ENCODE measurements at regions not wholly inside any gene's neighbourhood (a gene's known extent, or its start where the extent isn't known, plus 50 kb on each side); places are given as distances from the start of the nearest gene placed in this dataset.
"Not testable (repeated sequence)": the region's sequence is repeated elsewhere in the genome, so short reads cannot be mapped to it uniquely, and the experiment has no call there.

DNA sequence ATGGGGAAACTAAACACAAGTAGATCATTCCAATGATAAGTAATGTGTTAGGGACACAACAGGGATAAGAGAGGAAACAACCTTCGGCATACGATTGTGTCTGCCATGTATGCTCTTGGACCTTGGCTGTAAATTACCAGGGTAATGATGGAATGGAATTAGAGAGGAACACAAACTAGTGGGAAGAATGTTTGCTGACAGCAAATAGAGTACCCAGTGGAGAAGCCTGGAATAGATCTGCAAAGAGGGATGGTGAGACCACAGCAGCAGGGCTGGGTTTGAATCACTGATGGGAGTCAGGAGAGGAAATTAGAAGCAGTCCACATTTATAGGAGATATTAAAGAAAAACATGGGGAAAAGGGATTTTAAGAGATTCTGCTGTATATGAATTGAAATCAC is 172.8 kb downstream of the LRIG3 start:
- DNase-seq (ENCODE audit: low spot score in 2 of 2) (no peak), ATAC-seq (no peak)
- no peak overlapping the region for H3K27ac Mint-ChIP-seq
- H3K36me3 Mint-ChIP-seq, result no peaks in the 10 kb centered on the region
- peaks cover 20 to 27% of the 10 kb centered on the region in 2 donors for H3K9me3 Mint-ChIP-seq

DNA sequence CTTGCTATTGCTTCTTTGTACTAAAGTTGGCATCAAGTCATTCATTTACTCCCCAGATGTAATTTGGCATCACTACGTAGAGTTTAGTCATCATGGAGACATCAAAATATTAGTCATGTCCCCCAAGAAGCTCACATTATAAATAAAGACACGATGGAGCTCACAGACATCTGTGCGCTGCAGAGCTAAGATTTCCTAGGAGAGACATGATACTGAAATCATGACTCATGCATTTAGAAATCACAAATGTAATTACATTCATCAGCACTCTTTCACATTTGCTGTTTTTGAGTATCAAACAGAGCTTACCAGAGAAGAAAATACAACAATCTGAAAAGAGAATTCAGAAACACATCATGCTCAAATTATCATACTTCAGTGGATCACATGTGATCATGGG is 169.8 kb downstream of the LRIG3 start:
- H3K36me3 Mint-ChIP-seq, result no peaks in the 10 kb centered on the region
- DNase-seq (ENCODE audit: low spot score in 2 of 2) (no peak), ATAC-seq (no peak)
- peaks cover 15 to 19% of the 10 kb centered on the region in 2 donors for H3K9me3 Mint-ChIP-seq
- no peak overlapping the region for H3K27ac Mint-ChIP-seq

DNA sequence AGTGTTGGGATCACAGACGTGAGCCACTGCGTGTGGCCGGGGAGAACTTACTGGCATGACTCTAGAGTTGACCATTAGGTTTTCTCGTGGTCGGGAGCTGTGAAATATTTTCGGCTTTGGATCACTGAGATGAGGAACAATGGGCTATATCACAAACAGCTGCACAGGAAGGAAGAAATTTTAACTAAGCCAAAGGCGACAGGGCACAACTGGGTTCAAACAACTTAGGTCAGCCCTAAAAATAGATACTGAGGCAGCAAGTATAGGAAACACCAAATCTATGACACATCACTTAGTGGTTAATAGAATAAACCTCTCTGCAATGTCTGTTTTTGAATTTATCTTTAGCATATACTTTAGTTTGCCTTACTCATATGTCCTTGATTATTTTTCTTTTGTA is 162.9 kb downstream of the LRIG3 start:
- peaks cover 4 to 9% of the 10 kb centered on the region in 2 donors for H3K9me3 Mint-ChIP-seq
- no peak for ATAC-seq

DNA sequence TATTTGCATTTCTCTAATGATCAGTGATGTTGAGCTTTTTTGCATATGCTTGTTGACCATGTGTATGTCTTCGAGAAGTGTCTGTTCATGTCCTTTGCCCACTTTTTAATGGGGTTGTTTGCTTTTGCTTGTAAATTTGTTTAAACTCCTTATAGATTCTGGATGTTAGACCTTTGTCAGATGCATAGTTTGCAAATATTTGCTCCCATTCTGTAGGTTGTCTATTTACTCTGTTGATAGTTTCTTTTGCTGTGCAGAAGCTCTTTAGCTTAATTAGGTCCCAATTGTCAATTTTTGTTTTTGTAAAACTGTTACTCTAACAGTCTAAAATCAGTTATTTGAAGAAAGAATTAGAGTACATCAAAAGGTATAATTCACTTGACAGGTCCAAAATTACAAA is 160.6 kb downstream of the LRIG3 start:
- not testable (repeated sequence) for DNase-seq (ENCODE audit: low spot score in 2 of 2); H3K36me3 Mint-ChIP-seq; H3K9me3 Mint-ChIP-seq; H3K27ac Mint-ChIP-seq; ATAC-seq

More for the DNA sequence above, 162.9 kb downstream of the LRIG3 start:
- H3K27ac Mint-ChIP-seq, result no peak overlapping the region
- no peaks in the 10 kb centered on the region for H3K36me3 Mint-ChIP-seq
- DNase-seq (ENCODE audit: low spot score in 2 of 2), result no peak

DNA sequence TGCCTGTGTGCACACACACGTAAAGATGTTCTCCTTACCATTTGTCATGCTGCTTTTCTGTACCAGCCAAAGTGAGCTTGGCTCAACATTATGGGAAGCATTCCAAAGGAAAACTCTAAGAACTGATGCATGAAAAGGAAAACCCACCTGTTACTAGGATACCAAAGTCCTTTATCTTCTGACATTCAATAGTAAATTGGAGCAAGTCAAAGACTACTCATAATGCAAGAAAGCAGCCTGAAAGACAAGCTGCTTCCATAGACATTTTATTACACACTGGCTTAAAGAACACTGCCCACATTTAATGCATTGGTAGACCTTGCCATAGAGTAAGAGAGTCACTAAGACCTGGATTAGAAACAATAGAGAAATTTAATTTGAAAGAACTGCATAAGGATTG is 159.0 kb downstream of the LRIG3 start:
- ATAC-seq (no peak), DNase-seq (ENCODE audit: low spot score in 2 of 2) (no peak)
- Mint-ChIP-seq H3K36me3 (no peaks in the 10 kb centered on the region), H3K27ac (no peak overlapping the region), H3K9me3 (peaks cover 8 to 11% of the 10 kb centered on the region in 2 donors)

DNA sequence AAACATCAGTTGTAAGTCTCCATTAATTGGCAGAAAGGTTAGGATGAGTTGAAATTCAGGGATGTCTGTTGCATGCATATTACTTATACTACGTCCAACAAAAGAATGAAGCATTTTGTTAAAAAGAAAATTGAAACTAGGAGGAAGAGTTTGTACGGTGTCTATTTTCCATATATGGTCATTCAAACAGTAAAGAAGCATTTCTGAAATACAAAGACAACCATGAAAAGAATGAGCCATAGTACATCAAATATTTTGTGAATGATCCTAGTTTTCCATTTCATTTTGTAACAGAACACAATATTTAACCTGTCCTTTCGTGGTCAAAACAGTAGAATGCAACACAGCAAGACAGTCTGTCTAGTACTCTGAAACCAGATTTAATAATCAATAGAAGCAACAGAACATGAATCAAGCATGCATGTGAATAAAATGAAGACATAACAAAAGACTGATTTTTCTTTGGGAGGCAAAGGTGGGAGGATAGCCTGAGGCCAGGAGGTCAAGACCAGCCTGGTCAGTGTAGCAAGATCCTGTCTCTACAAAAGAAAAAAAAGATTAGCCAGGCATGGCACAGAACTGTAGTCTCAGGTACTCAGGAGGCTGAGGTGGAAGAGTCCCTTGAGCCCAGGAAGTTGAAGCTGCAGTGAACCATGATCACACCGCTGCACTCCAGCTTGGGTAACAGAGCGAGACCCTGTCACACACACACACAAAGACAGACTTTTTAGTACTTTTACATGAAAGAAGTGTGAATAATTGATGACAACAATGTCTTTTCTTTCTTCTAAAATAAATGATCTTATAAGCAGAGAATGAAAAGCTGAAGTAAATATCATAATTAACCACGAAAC is 156.0 kb downstream of the LRIG3 start:
- H3K27ac Mint-ChIP-seq, result peak overlapping the region in 1 of 2 donors; percentile 18
- H3K36me3 Mint-ChIP-seq, result peaks cover 0 to 6% of the 10 kb centered on the region in 2 donors
- DNase-seq (ENCODE audit: low spot score in 2 of 2) (no peak), ATAC-seq (no peak)
- peaks cover 12 to 13% of the 10 kb centered on the region in 2 donors for H3K9me3 Mint-ChIP-seq

DNA sequence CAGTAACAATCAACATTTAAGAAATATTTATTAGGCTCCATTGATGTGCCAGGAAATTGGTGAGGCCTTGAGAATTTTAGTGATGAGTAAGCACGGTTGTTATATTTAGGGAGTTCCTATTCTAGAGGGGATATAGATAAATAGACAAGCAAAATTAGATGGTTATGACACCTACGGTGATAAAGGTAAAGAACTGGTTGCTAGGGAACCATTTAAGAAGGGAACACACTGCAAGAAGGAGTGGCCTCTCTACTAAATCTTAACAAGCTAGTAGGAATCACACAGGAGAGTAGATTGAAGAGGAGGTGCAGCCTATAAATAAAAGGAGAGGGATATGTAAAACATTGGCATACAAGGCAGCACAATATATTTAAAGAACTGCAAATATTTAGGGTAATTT is 155.2 kb downstream of the LRIG3 start:
- DNase-seq (ENCODE audit: low spot score in 2 of 2) (no peak), ATAC-seq (no peak)
- peaks cover 0 to 6% of the 10 kb centered on the region in 2 donors for H3K36me3 Mint-ChIP-seq
- H3K27ac Mint-ChIP-seq, result no peak overlapping the region
- peaks cover 13 to 14% of the 10 kb centered on the region in 2 donors for H3K9me3 Mint-ChIP-seq

DNA sequence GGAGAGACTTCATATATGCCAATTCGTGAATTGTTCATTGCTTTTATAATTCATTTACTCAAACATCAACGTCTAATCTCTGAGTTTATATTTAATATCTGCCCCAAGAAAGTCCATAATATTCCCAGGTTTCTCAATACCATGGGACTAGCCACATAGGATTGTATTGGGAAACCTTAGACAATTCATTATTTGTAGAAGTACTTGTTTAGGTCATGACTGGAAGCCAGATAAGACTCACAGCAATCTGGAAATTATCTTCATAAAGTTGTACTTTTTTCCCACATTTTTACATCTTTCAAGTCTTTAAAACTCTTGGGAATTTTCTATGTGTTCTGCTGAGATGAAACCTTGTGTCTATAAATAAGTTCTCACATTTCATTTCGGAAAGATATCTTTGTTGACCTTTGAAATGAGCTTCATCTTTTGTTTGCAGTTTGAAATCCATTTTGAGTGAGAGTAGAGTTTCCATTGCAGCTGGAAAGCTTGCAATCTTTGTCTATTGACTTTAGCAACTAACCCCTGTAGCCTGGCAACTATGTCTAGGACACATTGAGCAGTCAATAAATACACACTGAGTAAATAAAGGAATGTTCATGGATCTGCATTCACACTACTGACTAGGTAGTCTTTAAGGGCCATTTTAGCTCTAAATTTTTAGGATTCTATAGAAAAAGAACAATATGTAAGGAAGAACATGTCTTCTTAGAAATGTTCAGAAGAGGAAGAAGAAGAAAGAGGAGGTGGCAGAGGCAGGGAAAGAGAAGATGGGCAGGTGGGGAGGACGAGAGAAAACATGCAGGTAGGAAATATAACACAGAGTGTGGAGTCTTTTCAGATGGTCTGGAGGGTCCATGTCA is 154.4 kb downstream of the LRIG3 start:
- H3K27ac Mint-ChIP-seq, result no peak overlapping the region
- DNase-seq (ENCODE audit: low spot score in 2 of 2) (no peak), ATAC-seq (no peak)
- H3K9me3 Mint-ChIP-seq, result peaks cover 14 to 16% of the 10 kb centered on the region in 2 donors
- H3K36me3 Mint-ChIP-seq, result peaks cover 0 to 6% of the 10 kb centered on the region in 2 donors

DNA sequence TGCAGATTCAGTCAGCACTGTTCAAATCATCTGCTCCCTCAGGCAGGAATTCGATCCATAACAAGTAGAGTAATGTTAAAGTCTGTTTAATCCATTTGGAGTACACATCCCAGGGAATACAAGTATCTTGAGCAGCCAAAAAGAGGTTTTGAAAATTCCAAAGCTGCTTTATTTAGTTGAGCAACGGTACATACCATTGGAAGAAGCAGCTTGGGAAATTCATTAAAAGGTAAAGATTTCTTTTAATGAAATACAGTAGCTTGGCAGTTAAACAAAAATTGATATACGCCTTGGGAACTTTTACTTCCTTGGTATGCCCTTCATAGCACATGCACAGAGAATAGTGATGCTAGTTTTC is 153.8 kb downstream of the LRIG3 start:
- H3K36me3 Mint-ChIP-seq, result peaks cover 0 to 6% of the 10 kb centered on the region in 2 donors
- ATAC-seq, result no peak
- H3K9me3 Mint-ChIP-seq, result peaks cover 14 to 18% of the 10 kb centered on the region in 2 donors
- no peak overlapping the region for H3K27ac Mint-ChIP-seq
- no peak for DNase-seq (ENCODE audit: low spot score in 2 of 2)

DNA sequence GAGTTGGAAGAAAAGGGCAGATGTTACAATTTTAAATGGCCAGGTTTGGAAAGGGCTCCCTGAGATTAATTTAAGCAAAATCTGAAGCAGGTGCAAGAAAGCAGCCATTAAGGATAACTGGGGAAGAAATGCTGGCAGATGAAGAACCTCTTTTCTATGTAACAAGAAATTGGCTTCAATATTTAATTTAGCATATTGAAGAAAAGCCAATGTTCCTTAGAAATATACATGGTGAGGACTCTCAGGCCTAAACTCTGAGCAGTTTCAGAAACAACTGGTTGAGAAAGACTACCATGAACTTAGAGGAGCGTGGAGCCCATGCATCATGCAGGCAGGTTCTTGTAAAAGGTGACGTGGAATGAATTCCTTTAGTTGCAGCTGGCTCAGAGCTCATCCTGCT is 152.8 kb downstream of the LRIG3 start:
- Mint-ChIP-seq H3K9me3 (peaks cover 14 to 18% of the 10 kb centered on the region in 2 donors), H3K27ac (no peak overlapping the region), H3K36me3 (peaks cover 0 to 6% of the 10 kb centered on the region in 2 donors)
- ATAC-seq, result no peak
- no peak for DNase-seq (ENCODE audit: low spot score in 2 of 2)

DNA sequence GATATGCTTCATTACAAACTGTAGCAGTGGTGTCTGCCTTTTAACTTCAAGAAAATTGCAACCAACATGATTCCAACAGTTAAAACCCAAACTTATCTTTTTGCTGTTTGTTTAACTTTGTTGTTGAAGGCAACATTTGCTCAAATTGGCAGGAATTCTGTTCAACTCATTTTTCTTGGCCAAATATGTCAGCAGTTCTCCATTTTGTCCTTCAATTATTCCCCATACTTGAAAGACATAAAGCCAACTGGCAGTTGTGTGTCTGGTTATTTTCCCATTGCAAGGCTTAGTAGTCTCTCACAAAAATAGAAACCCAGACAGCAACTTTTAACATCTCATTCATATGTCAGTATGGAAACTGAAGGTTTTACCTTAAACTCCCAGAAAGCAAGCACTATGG is 146.3 kb downstream of the LRIG3 start:
- Mint-ChIP-seq H3K36me3 (peaks cover 0 to 4% of the 10 kb centered on the region in 2 donors), H3K9me3 (peaks cover 7 to 10% of the 10 kb centered on the region in 2 donors), H3K27ac (no peak overlapping the region)
- ATAC-seq, result no peak
- no peak for DNase-seq (ENCODE audit: low spot score in 2 of 2)

DNA sequence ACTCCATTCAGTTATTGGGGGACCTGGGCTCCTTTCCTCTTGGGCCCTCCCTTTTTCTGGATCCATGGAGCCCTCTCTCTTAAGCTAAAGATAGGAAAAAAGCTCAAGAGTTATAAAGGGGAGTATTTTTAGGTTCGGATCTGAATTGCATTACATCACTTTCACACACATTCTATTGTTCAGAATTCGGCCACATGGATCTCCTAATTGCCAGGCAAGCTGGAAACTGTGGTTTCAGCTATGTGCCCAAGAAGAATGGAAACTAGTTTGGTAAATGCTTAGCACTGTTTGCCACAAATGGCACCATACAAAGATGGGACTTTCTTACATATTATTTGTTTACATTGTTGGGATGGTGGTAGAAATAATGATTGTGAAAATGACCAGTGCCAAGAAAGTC is 145.6 kb downstream of the LRIG3 start:
- no peak for DNase-seq (ENCODE audit: low spot score in 2 of 2)
- ATAC-seq, result no peak
- Mint-ChIP-seq H3K27ac (no peak overlapping the region), H3K9me3 (peaks cover 3 to 5% of the 10 kb centered on the region in 2 donors), H3K36me3 (no peaks in the 10 kb centered on the region)

DNA sequence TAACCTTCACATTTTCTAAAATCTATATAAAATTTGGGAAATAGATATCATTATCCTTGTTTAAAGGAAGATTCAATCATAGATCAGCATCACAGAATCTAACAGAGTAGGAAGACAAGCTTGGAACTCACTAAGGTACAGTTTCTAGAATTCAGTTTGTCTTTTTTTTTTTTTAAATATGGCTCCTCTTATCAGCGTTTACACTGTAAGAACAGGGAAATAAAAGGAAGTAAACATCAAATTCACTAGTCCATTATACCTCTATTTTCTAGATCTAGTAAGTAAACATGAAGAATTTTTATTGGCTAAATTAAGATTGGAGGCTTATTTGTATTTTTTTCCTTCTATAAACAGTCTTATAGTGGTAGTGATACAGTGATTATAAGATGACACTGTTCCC is 144.9 kb downstream of the LRIG3 start:
- DNase-seq (ENCODE audit: low spot score in 2 of 2) (no peak), ATAC-seq (no peak)
- H3K27ac Mint-ChIP-seq, result no peak overlapping the region
- no peaks in the 10 kb centered on the region for H3K36me3 Mint-ChIP-seq
- H3K9me3 Mint-ChIP-seq, result peaks cover 3 to 5% of the 10 kb centered on the region in 2 donors

DNA sequence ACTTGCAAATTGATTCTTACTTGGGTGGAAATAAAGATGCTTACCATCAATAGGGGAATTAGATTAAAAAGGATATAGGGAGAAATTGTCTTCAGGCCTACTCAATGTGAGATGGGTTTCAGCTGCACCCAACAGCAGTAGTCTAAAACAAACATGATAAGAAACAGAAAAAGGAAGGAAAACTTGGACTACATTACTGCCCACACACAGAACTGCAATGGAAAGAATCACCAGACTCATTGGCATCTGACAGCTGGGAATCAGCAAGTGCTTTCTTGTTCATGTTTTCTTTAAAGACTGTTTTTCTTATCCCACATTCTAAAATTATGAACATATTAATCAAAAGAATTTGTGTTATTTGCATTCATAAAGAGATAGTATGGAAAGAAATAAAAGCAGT is 144.2 kb downstream of the LRIG3 start:
- ATAC-seq, result no peak
- peaks cover 0 to 3% of the 10 kb centered on the region in 2 donors for H3K9me3 Mint-ChIP-seq
- no peaks in the 10 kb centered on the region for H3K36me3 Mint-ChIP-seq
- no peak overlapping the region for H3K27ac Mint-ChIP-seq
- DNase-seq (ENCODE audit: low spot score in 2 of 2), result no peak

DNA sequence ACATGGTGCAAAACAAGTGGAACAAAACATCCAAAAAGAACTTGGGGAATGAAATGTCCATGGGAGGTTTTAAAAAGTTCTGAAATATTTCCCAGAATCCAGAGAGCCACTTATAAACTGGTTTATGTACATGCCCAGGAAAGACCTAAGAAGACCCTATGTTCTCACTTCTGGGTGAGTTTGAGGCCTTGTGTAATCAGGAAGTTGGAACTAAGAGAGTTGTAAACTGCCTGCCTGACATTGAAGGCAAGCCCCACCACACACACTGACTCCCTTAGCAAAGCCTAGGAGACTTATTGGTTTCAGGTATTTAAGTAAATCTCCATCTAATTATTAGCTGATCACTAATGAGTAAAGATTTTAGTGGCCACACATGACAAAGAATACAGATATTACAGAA is 142.5 kb downstream of the LRIG3 start:
- ATAC-seq (no peak), DNase-seq (ENCODE audit: low spot score in 2 of 2) (no peak)
- Mint-ChIP-seq H3K36me3 (no peaks in the 10 kb centered on the region), H3K9me3 (peaks cover 0 to 3% of the 10 kb centered on the region in 2 donors), H3K27ac (no peak overlapping the region)

DNA sequence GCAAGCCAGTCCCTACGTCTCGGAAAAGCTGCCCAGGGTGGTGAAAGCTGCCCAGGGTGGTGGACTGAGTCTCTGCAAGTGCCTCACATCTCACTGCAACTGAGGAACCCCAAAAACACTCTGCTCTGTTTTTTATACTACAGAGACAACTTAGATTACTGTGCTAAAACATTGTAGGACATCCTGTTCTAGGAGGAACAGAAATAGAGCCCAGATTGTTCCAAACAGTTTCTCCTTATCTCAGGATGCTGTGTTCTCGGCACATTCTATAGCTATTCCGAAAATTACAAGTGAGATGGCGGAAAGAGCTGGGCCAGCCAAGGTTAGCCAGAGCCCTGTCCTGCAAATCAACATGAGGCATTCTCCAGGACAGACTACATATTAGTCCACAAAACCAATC is 138.7 kb downstream of the LRIG3 start:
- H3K36me3 Mint-ChIP-seq, result no peaks in the 10 kb centered on the region

DNA sequence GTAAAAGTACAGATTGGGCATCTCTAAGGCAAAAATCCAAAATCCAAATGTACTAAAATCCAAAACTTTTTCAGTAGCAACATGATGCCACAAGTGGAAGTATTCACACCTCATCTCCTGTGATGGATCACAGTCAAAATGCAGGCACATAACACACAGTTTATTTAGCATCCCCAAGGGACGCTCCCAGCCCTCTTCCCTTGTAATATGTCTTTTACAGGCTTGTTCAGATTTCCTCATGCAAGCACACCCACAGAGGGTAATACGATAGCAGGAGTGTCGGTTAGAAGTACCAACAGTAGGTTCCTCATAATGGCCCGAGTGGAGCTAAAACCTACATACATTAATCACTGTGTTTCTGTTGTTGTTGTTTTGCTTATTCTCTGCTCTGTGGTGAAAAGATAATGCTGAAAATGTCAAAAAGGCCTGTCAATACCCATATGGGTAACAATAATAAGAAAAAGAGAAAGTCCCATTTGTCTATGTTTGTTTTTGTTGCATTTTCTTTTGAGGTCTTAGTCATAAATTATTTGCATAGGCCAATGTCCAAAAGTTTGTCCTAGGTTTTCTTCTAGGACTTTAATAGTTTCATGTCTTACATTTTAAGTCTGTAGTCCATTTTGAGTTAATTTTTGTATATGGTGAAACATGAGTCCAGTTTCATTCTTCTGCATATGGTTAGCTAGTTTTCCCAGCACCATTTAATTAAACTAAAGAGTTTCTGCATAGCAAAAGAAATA is 133.1 kb downstream of the LRIG3 start:
- Mint-ChIP-seq H3K9me3 (peaks cover 8 to 12% of the 10 kb centered on the region in 2 donors), H3K27ac (no peak overlapping the region), H3K36me3 (no peaks in the 10 kb centered on the region)
- no peak for DNase-seq (ENCODE audit: low spot score in 2 of 2)
- no peak for ATAC-seq

More for the DNA sequence above, 138.7 kb downstream of the LRIG3 start:
- no peak overlapping the region for H3K27ac Mint-ChIP-seq
- DNase-seq (ENCODE audit: low spot score in 2 of 2), result no peak
- H3K9me3 Mint-ChIP-seq, result peaks cover 0 to 8% of the 10 kb centered on the region in 2 donors
- ATAC-seq, result no peak

All from activated naive CD4-positive, alpha-beta T cell treated with anti-CD3 and anti-CD28 coated beads, Interleukin-2, amount 50 U/mL, for 72 hours (primary cell).